Fibroblast of lung (primary cell): ENCODE measurements at regions not wholly inside any gene's neighbourhood (a gene's known extent, or its start where the extent isn't known, plus 50 kb on each side); places are given as distances from the start of the nearest gene placed in this dataset.

Experiments used
- CTCF ChIP-seq, 2 donors: IDR thresholded peaks in 1 of 2; conservative IDR thresholded peaks in 1 of 2; 1 replicate in 1 of 2; 2 replicates in 1 of 2; pipeline ENCODE4 v1.5.1; 2011 to 2012; ENCODE audit warnings: low read length in 2 of 2, control low read depth in 1 of 2, inconsistent platforms in 1 of 2, low read depth in 1 of 2, mild to moderate bottlenecking in 1 of 2
- EZH2 ChIP-seq: IDR thresholded peaks from 2 replicates; pipeline ENCODE4 v1.5.1; 2012; ENCODE audit warnings: low read length, control low read depth, mild to moderate bottlenecking; ENCODE audit errors: missing control alignments

DNA sequence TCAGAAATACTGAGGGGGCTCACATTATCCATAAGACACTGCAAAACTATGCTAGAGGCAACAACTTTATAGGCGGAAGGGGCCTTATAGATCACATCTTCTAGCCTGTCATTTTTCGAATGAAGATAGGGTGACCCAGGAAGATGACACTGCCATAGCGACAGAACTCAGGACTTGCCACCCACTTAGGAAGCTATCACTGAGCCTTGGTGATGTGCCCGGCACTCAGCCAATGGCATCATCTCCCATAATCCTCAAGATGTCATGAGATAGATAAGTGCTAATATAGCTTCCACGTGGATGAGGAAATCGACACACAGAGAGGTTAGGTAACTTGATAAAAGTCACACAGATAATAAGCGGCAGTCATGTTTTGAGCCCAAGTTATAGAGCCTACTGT lies 346.6 kb downstream of the DHX15 start:
- no peak for TF ChIP-seq EZH2
- no peak for TF ChIP-seq CTCF (conservative IDR thresholded peaks at IDR 0.05 in 1 of 2, IDR thresholded peaks at IDR 0.05 in 1 of 2; ENCODE audit: low read depth in 1 of 2, low read length in 2 of 2)
